GM21423 (cell line): ENCODE measurements at regions not wholly inside any gene's neighbourhood (a gene's known extent, or its start where the extent isn't known, plus 50 kb on each side); places are given as distances from the start of the nearest gene placed in this dataset.
A peak's percentile ranks its signal among the peaks of the same experiment; 100 is the strongest.

ENCODE experiments used
- ATAC-seq: cut with Tn5 transposase; IDR thresholded peaks from one replicate; pipeline ENCODE4 v1.9.1; 2021; ENCODE audit warnings: mild to moderate bottlenecking, moderate library complexity; ENCODE audit not compliant: unreplicated experiment

- ATAC-seq, result no peak
Measured at GRCh38 chr2:168338292-168338691, 90.9 kb upstream of the STK39 start.

GRCh38 chr2:168338803-168339437 is 91.5 kb upstream of the STK39 start:
- ATAC-seq, result no peak

- ATAC-seq, result no peak
Measured at GRCh38 chr2:168340931-168341330, 93.5 kb upstream of the STK39 start.

- ATAC-seq, result no peak
Measured at GRCh38 chr2:168343586-168343985, 96.2 kb upstream of the STK39 start.

GRCh38 chr2:168344706-168345105 is 97.3 kb upstream of the STK39 start:
- ATAC-seq, result no peak

GRCh38 chr2:168345601-168346000 is 98.2 kb upstream of the STK39 start:
- ATAC-seq, result no peak

- peak; percentile 68 for ATAC-seq
Measured at GRCh38 chr2:168346725-168347477, 99.5 kb upstream of the STK39 start.

GRCh38 chr2:168348076-168348475 is 100.7 kb upstream of the STK39 start:
- no peak for ATAC-seq

- ATAC-seq, result no peak
Measured at GRCh38 chr2:168350380-168350779, 103.0 kb upstream of the STK39 start.

GRCh38 chr2:168353251-168353650 is 102.8 kb upstream of the CERS6 start:
- ATAC-seq, result no peak

- ATAC-seq, result no peak
Measured at GRCh38 chr2:168354499-168354898, 101.6 kb upstream of the CERS6 start.

- no peak for ATAC-seq
Measured at GRCh38 chr2:168355121-168355520, 101.0 kb upstream of the CERS6 start.

- no peak for ATAC-seq
Measured at GRCh38 chr2:168355779-168356476, 100.1 kb upstream of the CERS6 start.

- no peak for ATAC-seq
Measured at GRCh38 chr2:168356477-168356835, 99.6 kb upstream of the CERS6 start.

GRCh38 chr2:168357797-168358472 is 98.1 kb upstream of the CERS6 start:
- peak; percentile 58 for ATAC-seq

- no peak for ATAC-seq
Measured at GRCh38 chr2:168359082-168359481, 97.0 kb upstream of the CERS6 start.

GRCh38 chr2:168363347-168364092 is 92.6 kb upstream of the CERS6 start:
- ATAC-seq, result peak; percentile 78

- no peak for ATAC-seq
Measured at GRCh38 chr2:168365094-168365621, 90.9 kb upstream of the CERS6 start.

GRCh38 chr2:168369031-168369430 is 87.0 kb upstream of the CERS6 start:
- ATAC-seq, result no peak

GRCh38 chr2:168371273-168372019 is 84.6 kb upstream of the CERS6 start:
- peak; percentile 98 for ATAC-seq
